Neural progenitor cell (in vitro differentiated cells): ENCODE measurements at regions not wholly inside any gene's neighbourhood (a gene's known extent, or its start where the extent isn't known, plus 50 kb on each side); places are given as distances from the start of the nearest gene placed in this dataset.

ENCODE experiments used
- CTCF ChIP-seq: fragments of 200-600 bp; sonication (generic); IDR thresholded peaks from 2 replicates; pipeline ENCODE4 v1.5.1; 2017; ENCODE audit warnings: antibody characterized with exemption, mild to moderate bottlenecking
- EZH2 ChIP-seq: fragments of 200-600 bp; sonication (generic); IDR thresholded peaks from 2 replicates; pipeline ENCODE4 v1.6.1; 2017; ENCODE audit warnings: antibody characterized with exemption, mild to moderate bottlenecking, moderate library complexity
- EZH2phosphoT487 ChIP-seq: fragments of 200-600 bp; sonication (generic); IDR thresholded peaks from 2 replicates; pipeline ENCODE4 v1.6.1; 2017; ENCODE audit warnings: antibody characterized with exemption

DNA sequence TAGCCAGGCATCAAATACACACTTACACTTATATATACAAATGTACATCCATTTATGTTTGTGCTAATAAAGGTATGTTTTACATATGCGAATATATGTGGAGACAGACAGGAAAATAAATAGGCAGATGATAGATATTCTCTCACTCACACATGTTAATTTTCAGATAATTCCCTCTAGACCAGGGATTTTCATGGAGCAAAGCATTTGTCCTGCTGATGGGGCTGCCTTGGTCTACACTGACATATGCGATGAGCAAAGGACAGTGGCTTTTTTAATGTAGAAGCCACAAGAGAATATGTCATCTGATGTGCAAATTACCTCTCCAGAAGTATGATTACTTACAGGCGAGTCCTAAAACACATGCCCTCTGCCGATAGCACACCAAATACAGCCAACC is 224.5 kb downstream of the VEGFC start:
- TF ChIP-seq CTCF (no peak), EZH2 (no peak), EZH2phosphoT487 (no peak)
